CD14-positive monocyte (primary cell): ENCODE measurements at regions not wholly inside any gene's neighbourhood (a gene's known extent, or its start where the extent isn't known, plus 50 kb on each side); places are given as distances from the start of the nearest gene placed in this dataset.

ENCODE experiments used
- DNase-seq, 3 donors: peaks; one replicate each; pipeline ENCODE4 v3.0.0-alpha.2; 2011 to 2022
- H2AFZ ChIP-seq: 2 replicates; pipeline ENCODE4 v1.6.0; 2012; ENCODE audit warnings: mild to moderate bottlenecking, low read depth, low read length, inconsistent platforms; ENCODE audit not compliant: insufficient read depth, poor library complexity, severe bottlenecking
- H3K27ac ChIP-seq, 2 donors: 1 replicate in 1 of 2; 2 replicates in 1 of 2; pipeline ENCODE4 v1.5.1; 2012 to 2013; ENCODE audit warnings: low read length in 2 of 2, control low read depth in 1 of 2, inconsistent platforms in 1 of 2, low read depth in 1 of 2, mild to moderate bottlenecking in 1 of 2
- H3K27me3 ChIP-seq, 2 donors: one replicate each; pipeline versions ENCODE4 v1.6.0 to v1.6.1; 2011 to 2013; ENCODE audit warnings: low read length in 2 of 2; ENCODE audit not compliant: control insufficient read depth in 2 of 2, insufficient read depth in 2 of 2
- H3K36me3 ChIP-seq, 2 donors: replicated peaks in 1 of 2; 1 replicate in 1 of 2; 2 replicates in 1 of 2; pipeline versions ENCODE4 v1.5.1 to v1.6.1; 2012 to 2013; ENCODE audit warnings: low read length in 2 of 2, control low read depth in 1 of 2, inconsistent platforms in 1 of 2, mild to moderate bottlenecking in 1 of 2; ENCODE audit not compliant: insufficient read depth in 2 of 2, control insufficient read depth in 1 of 2
- H3K4me1 ChIP-seq, 2 donors: 1 replicate in 1 of 2; 2 replicates in 1 of 2; pipeline versions ENCODE4 v1.5.1 to v1.6.1; 2012 to 2013; ENCODE audit warnings: low read length in 2 of 2, control low read depth in 1 of 2, inconsistent platforms in 1 of 2, mild to moderate bottlenecking in 1 of 2, moderate library complexity in 1 of 2; ENCODE audit not compliant: insufficient read depth in 2 of 2, control insufficient read depth in 1 of 2
- H3K4me2 ChIP-seq: replicated peaks from 2 replicates; pipeline ENCODE3; 2012; ENCODE audit warnings: low read length, moderate library complexity, mild to moderate bottlenecking; ENCODE audit not compliant: poor library complexity, severe bottlenecking; ENCODE audit errors: extremely low read depth
- H3K4me3 ChIP-seq, 3 experiments: fragments of 200-600 bp in 1 of 3; sonication (generic) in 1 of 3; replicated peaks in 1 of 3; 1 replicate in 2 of 3; 2 replicates in 1 of 3; pipeline ENCODE4 v1.5.1; 2011 to 2013; ENCODE audit warnings: low read length in 3 of 3, mild to moderate bottlenecking in 3 of 3, control low read depth in 2 of 3, low read depth in 2 of 3, inconsistent platforms in 1 of 3, moderate library complexity in 1 of 3
- H3K79me2 ChIP-seq: 2 replicates; pipeline ENCODE4 v1.6.0; 2012; ENCODE audit warnings: mild to moderate bottlenecking, control low read depth, inconsistent platforms, low read length, moderate library complexity; ENCODE audit not compliant: insufficient read depth
- H3K9ac ChIP-seq: 2 replicates; pipeline ENCODE4 v1.6.0; 2017; ENCODE audit warnings: low read length, mild to moderate bottlenecking; ENCODE audit not compliant: insufficient read depth, poor library complexity, severe bottlenecking
- H3K9me3 ChIP-seq, 2 donors: replicated peaks in 1 of 2; 1 replicate in 1 of 2; 2 replicates in 1 of 2; pipeline versions ENCODE4 v1.5.1 to v1.6.1; 2012 to 2013; ENCODE audit warnings: low read length in 2 of 2, control low read depth in 1 of 2; ENCODE audit not compliant: control insufficient read depth in 1 of 2, insufficient read depth in 1 of 2
- H4K20me1 ChIP-seq: 2 replicates; pipeline ENCODE4 v1.6.0; 2012; ENCODE audit warnings: mild to moderate bottlenecking, low read length, control low read depth, moderate library complexity; ENCODE audit not compliant: insufficient read depth
- H3K27ac Mint-ChIP-seq, 7 donors: one replicate each; pipeline ENCODE4 v1.8.0; 2020; ENCODE audit warnings: mild to moderate bottlenecking in 7 of 7, mixed read lengths in 7 of 7, moderate library complexity in 6 of 7, inconsistent platforms in 2 of 7
- H3K27me3 Mint-ChIP-seq, 3 donors: one replicate each; pipeline ENCODE4 v1.8.0; 2021 to 2022; ENCODE audit warnings: low read depth in 3 of 3, mild to moderate bottlenecking in 3 of 3, mixed read lengths in 3 of 3, moderate library complexity in 3 of 3, inconsistent platforms in 1 of 3
- H3K36me3 Mint-ChIP-seq, 2 donors: one replicate each; pipeline ENCODE4 v1.8.0; 2020; ENCODE audit warnings: mixed read lengths in 2 of 2, inconsistent platforms in 1 of 2, mild to moderate bottlenecking in 1 of 2
- H3K4me1 Mint-ChIP-seq: one replicate; pipeline ENCODE4 v1.8.0; 2020; ENCODE audit warnings: mild to moderate bottlenecking, mixed read lengths
- H3K4me3 Mint-ChIP-seq, 2 donors: one replicate each; pipeline ENCODE4 v1.8.0; 2020; ENCODE audit warnings: mild to moderate bottlenecking in 2 of 2, mixed read lengths in 2 of 2, moderate library complexity in 1 of 2
- H3K9me3 Mint-ChIP-seq, 7 donors: one replicate each; pipeline ENCODE4 v1.8.0; 2020 to 2022; ENCODE audit warnings: mixed read lengths in 7 of 7, mild to moderate bottlenecking in 6 of 7, moderate library complexity in 6 of 7, inconsistent platforms in 2 of 7
- CTCF ChIP-seq: fragments of 200-600 bp; IDR thresholded peaks from one replicate; pipeline ENCODE4 v1.8.0; 2022; ENCODE audit warnings: antibody characterized with exemption, mild to moderate bottlenecking
- WGBS: methylation state at CpG from one replicate; pipeline ENCODE4 v1.1.5; 2013; ENCODE audit warnings: missing lambda C conversion rate; ENCODE audit not compliant: insufficient coverage; 5-methylcytosine and 5-hydroxymethylcytosine counted together
- intact Hi-C, 2 donors: fragments of 100-400 bp; cut with micrococcal nuclease; formaldehyde crosslinking; loops; one replicate each; pipeline versions ENCODE4 v1.15.0 to v1.15.1; 2023

GRCh38 chr22:26884921-26885320, 227.5 kb downstream of the MIAT start:
- H3K36me3 Mint-ChIP-seq = no peaks in the 10 kb centered on the region

GRCh38 chr22:26885441-26886261, 228.3 kb downstream of the MIAT start:
- Histone ChIP-seq H3K27me3 (no peaks in the 10 kb centered on the region), H3K79me2 (no peaks in the 10 kb centered on the region), H3K4me1 (no peaks in the 10 kb centered on the region), H3K36me3 (no peaks in the 10 kb centered on the region), H3K4me2 (no peak overlapping the region), H3K27ac (no peak overlapping the region), H2AFZ (no peak overlapping the region), H3K4me3 (no peak overlapping the region), H4K20me1 (no peaks in the 10 kb centered on the region), H3K9ac (no peak overlapping the region), H3K9me3 (no peaks in the 10 kb centered on the region)
- Mint-ChIP-seq H3K4me1 (no peaks in the 10 kb centered on the region), H3K27me3 (peaks cover 0 to 6% (median 0%) of the 10 kb centered on the region in 3 donors), H3K36me3 (no peaks in the 10 kb centered on the region), H3K9me3 (peaks cover 0 to 4% (median 0%) of the 10 kb centered on the region in 7 donors), H3K4me3 (no peak overlapping the region), H3K27ac (no peak overlapping the region)
- TF ChIP-seq CTCF = no peak
- no peak for DNase-seq
- 43% methylated on average over 2 of the region's 2 CpGs for WGBS
- intact Hi-C loops = no loop called here

More at GRCh38 chr22:26884921-26885320, 227.5 kb downstream of the MIAT start:
- Histone ChIP-seq H3K27me3 (no peaks in the 10 kb centered on the region), H3K79me2 (no peaks in the 10 kb centered on the region), H3K27ac (no peak overlapping the region), H3K4me3 (no peak overlapping the region), H3K4me1 (no peaks in the 10 kb centered on the region), H4K20me1 (no peaks in the 10 kb centered on the region), H3K9ac (no peak overlapping the region), H3K9me3 (no peaks in the 10 kb centered on the region), H3K36me3 (no peaks in the 10 kb centered on the region), H2AFZ (no peak overlapping the region), H3K4me2 (no peak overlapping the region)
- DNase-seq = no peak
- H3K4me3 Mint-ChIP-seq = no peak overlapping the region
- H3K27me3 Mint-ChIP-seq = peaks cover 0 to 3% (median 0%) of the 10 kb centered on the region in 3 donors
- 96% methylated on average over 6 of the region's 7 CpGs for WGBS
- no peaks in the 10 kb centered on the region for H3K4me1 Mint-ChIP-seq
- intact Hi-C loops = no loop called here
- H3K27ac Mint-ChIP-seq = no peak overlapping the region
- no peak for TF ChIP-seq CTCF
- H3K9me3 Mint-ChIP-seq = peaks cover 0 to 4% (median 0%) of the 10 kb centered on the region in 7 donors
